HFF-Myc (cell line): ENCODE measurements at regions not wholly inside any gene's neighbourhood (a gene's known extent, or its start where the extent isn't known, plus 50 kb on each side); places are given as distances from the start of the nearest gene placed in this dataset.
"Not testable (repeated sequence)": the region's sequence is repeated elsewhere in the genome, so short reads cannot be mapped to it uniquely, and the experiment has no call there.

Experiments used
- DNase-seq: peaks from one replicate; pipeline ENCODE4 v3.0.0-alpha.2; 2011; ENCODE audit warnings: low read depth; ENCODE audit errors: extremely low read depth
- H3K4me3 ChIP-seq: replicated peaks from 2 replicates; pipeline ENCODE4 v1.5.1; 2011; ENCODE audit warnings: low read depth, mild to moderate bottlenecking, control low read depth, low read length
- TF ChIP-seq, protein P1 (sequence below): IDR thresholded peaks from 2 replicates; pipeline ENCODE4 v1.5.1; 2012; ENCODE audit warnings: mild to moderate bottlenecking, low read depth, low read length, control low read depth; ENCODE audit errors: missing control alignments

DNA sequence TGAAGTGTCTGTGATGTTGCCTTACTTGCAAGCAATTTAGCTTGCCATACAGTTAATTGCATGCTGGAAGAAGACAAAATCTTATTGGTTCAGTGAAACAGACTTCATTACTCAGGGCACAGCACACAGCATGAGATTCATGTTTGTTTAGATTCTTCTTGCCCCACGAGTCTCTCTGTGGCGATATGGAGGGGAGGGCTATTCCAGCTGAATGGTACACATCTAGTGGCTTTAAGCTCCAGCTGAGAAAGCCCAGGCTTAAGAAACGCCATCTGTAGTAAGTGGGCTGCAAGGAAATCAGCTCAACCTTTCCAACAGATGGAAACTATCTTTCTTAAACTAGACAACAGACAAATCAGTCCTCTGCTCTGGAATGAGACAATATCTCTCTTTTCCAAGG lies 1022.0 kb downstream of the NCAM2 start:
- TF ChIP-seq, protein P1, sequence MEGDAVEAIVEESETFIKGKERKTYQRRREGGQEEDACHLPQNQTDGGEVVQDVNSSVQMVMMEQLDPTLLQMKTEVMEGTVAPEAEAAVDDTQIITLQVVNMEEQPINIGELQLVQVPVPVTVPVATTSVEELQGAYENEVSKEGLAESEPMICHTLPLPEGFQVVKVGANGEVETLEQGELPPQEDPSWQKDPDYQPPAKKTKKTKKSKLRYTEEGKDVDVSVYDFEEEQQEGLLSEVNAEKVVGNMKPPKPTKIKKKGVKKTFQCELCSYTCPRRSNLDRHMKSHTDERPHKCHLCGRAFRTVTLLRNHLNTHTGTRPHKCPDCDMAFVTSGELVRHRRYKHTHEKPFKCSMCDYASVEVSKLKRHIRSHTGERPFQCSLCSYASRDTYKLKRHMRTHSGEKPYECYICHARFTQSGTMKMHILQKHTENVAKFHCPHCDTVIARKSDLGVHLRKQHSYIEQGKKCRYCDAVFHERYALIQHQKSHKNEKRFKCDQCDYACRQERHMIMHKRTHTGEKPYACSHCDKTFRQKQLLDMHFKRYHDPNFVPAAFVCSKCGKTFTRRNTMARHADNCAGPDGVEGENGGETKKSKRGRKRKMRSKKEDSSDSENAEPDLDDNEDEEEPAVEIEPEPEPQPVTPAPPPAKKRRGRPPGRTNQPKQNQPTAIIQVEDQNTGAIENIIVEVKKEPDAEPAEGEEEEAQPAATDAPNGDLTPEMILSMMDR, result no peak
- no peak for DNase-seq
- H3K4me3 ChIP-seq, result no peak overlapping the region

DNA sequence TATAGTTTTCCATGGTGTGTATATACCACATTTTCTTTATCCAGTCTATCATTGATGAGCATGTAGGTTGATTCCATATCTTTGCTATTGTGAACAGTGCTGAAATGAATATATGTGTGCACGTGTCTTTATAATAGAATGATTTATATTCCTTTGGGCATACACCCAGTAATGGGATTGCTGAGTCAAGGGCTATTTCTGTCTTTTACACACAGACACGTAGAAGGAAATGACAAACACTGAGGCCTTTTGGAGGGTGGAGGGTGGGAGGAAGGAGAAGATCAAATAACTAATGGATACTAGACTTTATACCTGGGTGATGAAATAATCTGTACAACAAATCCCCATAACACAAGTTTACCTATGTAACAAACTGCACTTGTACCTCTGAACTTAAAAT lies 1025.7 kb downstream of the NCAM2 start:
- H3K4me3 ChIP-seq, DNase-seq: not testable (repeated sequence)

DNA sequence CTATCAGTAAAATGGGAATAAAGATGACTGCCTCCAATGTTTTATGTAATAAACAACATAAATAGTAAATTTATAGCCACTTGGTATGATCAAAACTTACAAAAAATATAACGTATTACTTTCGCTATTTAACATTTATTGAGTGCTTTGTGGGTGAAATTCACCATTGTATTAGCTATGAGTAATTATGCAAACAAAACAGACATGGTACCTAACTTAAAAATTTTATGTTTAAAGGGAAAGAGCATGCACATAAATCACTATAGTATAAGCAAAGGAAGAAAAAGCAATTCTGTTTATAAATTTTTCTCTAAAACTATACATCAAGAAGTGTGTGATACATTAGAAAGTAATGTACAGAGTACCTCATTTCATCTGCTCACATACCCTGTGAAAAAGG lies 1046.2 kb downstream of the NCAM2 start:
- H3K4me3 ChIP-seq, result no peak overlapping the region
- TF ChIP-seq, protein P1, result no peak
- no peak for DNase-seq

DNA sequence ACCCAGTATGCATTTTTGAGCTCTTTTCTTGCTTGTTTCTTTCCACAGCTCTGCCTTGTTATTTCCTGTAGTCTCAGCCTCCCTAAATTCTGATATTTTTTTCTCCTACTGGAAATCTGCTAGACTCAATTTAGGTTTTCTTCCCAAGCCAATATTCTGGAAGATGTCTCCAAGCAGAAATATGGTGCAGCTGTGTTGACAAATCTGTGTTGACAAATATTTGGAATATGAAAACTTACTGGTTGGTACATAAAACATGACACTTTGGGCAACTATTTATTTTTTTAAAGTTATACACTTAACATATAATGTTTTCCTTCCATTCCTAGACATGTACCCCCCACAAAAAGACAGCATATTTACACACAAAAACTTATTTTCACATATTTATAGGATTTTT lies 1048.4 kb downstream of the NCAM2 start:
- no peak overlapping the region for H3K4me3 ChIP-seq
- no peak for DNase-seq
- TF ChIP-seq, protein P1, result no peak

DNA sequence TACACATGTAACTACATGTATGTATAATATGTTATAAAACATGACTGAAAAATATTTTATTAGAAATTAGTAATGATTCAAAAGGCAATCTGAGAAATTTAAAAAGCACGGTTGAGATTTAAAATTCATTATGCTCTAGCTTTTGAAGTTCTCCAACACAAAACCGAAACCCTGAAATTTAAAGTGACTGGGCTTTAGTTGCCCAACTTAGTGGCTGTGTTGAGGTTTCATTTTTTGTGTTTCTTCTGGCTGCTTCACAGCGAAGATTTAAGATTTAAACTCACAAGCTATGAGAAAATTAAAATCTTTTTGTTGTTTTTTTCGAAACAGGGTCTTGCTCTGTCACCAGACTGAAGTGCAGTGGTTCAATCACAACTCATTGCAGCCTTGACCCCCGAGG lies 1058.7 kb downstream of the NCAM2 start:
- TF ChIP-seq, protein P1, result no peak
- H3K4me3 ChIP-seq, result no peak overlapping the region
- no peak for DNase-seq

DNA sequence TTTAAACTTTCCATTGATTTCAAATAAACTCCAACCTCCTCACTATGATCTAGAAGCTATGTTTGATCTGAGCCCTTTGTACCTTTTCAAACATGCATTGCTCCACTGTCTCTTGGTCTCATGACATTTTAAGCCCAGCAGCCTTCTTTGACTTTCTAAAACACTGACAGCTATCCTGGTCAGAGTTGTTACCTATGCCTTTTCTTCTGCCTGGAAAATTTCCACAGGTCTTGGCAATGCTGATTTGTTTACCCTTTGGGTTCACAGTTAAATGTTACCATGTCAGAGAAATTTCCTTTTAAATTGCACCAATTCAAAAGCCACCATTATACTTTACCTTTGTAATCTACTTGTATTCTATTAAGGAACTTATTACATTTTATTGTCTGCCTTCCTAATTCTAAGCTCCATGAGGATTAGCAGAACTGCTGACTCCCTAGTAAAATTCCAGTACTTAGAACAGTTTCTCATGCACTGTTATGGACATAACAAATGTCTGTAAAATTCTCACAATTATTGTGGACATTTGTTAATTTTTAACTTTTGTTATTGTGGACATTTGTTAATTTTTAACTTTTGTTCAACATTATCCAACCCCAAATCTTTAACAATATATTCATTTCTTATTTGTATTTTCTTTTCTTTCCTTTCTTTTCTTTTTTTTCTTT lies 1064.4 kb downstream of the NCAM2 start:
- no peak overlapping the region for H3K4me3 ChIP-seq
- TF ChIP-seq, protein P1, result no peak
- no peak for DNase-seq

DNA sequence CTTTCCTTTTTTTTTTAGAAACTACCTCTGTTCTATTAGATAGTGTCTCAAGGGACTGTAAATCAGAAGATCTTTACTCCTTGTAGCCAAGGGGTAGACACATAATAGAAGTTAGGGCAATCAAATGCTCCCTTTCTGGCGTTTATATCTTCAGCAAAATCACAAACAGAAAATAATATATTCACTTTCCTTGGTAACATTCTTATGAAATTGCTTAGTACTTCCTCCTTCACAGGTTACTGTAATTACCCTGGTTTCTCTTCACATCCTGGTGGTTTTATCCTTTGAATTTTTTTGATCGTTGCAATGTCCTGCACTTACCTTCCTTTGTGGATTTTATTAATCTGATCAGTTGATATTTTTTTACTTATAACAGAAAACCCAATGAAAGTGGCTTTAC lies 1064.9 kb downstream of the NCAM2 start:
- H3K4me3 ChIP-seq, result no peak overlapping the region
- no peak for DNase-seq
- TF ChIP-seq, protein P1, result no peak
